H1 (cell line): ENCODE measurements at regions not wholly inside any gene's neighbourhood (a gene's known extent, or its start where the extent isn't known, plus 50 kb on each side); places are given as distances from the start of the nearest gene placed in this dataset.

Experiments used
- CTCF ChIA-PET: fragments of 300-600 bp; sonication (Branson Sonifier 250); formaldehyde crosslinking; loops from one replicate; lab custom pipeline; 2021; ENCODE audit not compliant: partially characterized antibody; lab: Charles Lee
- POLR2A ChIA-PET: fragments of 300-600 bp; sonication (Branson Sonifier 250); formaldehyde crosslinking; loops from one replicate; lab custom pipeline; 2021; ENCODE audit warnings: inconsistent platforms; ENCODE audit not compliant: partially characterized antibody; lab: Charles Lee
- DNase-seq, 2 experiments: peaks; one replicate each; pipeline versions ENCODE4 v3.0.0 to v3.0.0-alpha.2; 2010 to 2022; ENCODE audit warnings: low spot score in 2 of 2, low read depth in 1 of 2, mixed read lengths in 1 of 2
- FAIRE-seq: peaks from 2 replicates; lab custom pipeline; 2011; peaks lifted over from hg19 to GRCh38; lab: Jason Lieb, UNC
- H2AFZ ChIP-seq: 2 replicates; pipeline ENCODE4 v1.8.1; 2012; ENCODE audit warnings: low read length, inconsistent platforms
- H2AK5ac ChIP-seq: 2 replicates; pipeline ENCODE4 v1.6.1; 2013; ENCODE audit warnings: low read depth, low read length
- H2BK120ac ChIP-seq: replicated peaks from 2 replicates; pipeline ENCODE3; 2013; ENCODE audit warnings: low read depth, low read length, inconsistent platforms
- H2BK12ac ChIP-seq: 2 replicates; pipeline ENCODE4 v1.6.1; 2013; ENCODE audit warnings: low read depth, low read length
- H2BK15ac ChIP-seq: 2 replicates; pipeline ENCODE4 v1.6.1; 2013; ENCODE audit warnings: low read length
- H2BK20ac ChIP-seq: 2 replicates; pipeline ENCODE4 v1.6.1; 2013; ENCODE audit warnings: low read length
- H2BK5ac ChIP-seq: 2 replicates; pipeline ENCODE4 v1.6.1; 2013; ENCODE audit warnings: low read depth, low read length
- H3K14ac ChIP-seq: 2 replicates; pipeline ENCODE4 v1.6.1; 2013; ENCODE audit warnings: inconsistent platforms; ENCODE audit not compliant: insufficient read length
- H3K18ac ChIP-seq: 2 replicates; pipeline ENCODE4 v1.6.1; 2013; ENCODE audit warnings: low read length; ENCODE audit errors: extremely low read depth
- H3K23ac ChIP-seq: 2 replicates; pipeline ENCODE4 v1.6.1; 2013; ENCODE audit warnings: inconsistent platforms; ENCODE audit not compliant: insufficient read length
- H3K23me2 ChIP-seq: 2 replicates; pipeline ENCODE4 v1.6.1; 2013; ENCODE audit warnings: low read depth, low read length
- H3K27ac ChIP-seq: 2 replicates; pipeline ENCODE4 v1.6.1; 2011; ENCODE audit warnings: low read depth, low read length, inconsistent platforms
- H3K27me3 ChIP-seq, 4 experiments: replicated peaks in 1 of 4; 1 replicate in 1 of 4; 2 replicates in 3 of 4; pipeline versions ENCODE4 v1.6.1 to v1.8.1; 2011 to 2013; ENCODE audit warnings: low read length in 3 of 4, mild to moderate bottlenecking in 3 of 4, inconsistent platforms in 2 of 4, mixed read lengths in 2 of 4, moderate library complexity in 1 of 4; ENCODE audit not compliant: control insufficient read depth in 3 of 4, insufficient read depth in 3 of 4; ENCODE audit errors: extremely low read depth in 1 of 4
- H3K36me3 ChIP-seq, 4 experiments: 2 replicates each; pipeline versions ENCODE4 v1.6.1 to v1.8.1; 2011 to 2013; ENCODE audit warnings: mild to moderate bottlenecking in 4 of 4, low read length in 3 of 4, moderate library complexity in 2 of 4, control low read depth in 1 of 4, inconsistent platforms in 1 of 4; ENCODE audit not compliant: insufficient read depth in 4 of 4, control insufficient read depth in 2 of 4
- H3K4ac ChIP-seq: replicated peaks from 2 replicates; pipeline ENCODE3; 2013; ENCODE audit warnings: low read length, low read depth, mixed read lengths, inconsistent platforms; ENCODE audit not compliant: insufficient read length
- H3K4me1 ChIP-seq, 4 experiments: replicated peaks in 1 of 4; 1 replicate in 1 of 4; 2 replicates in 3 of 4; pipeline versions ENCODE4 v1.6.1 to v1.8.1; 2011 to 2013; ENCODE audit warnings: low read length in 3 of 4, inconsistent platforms in 2 of 4, mixed read lengths in 1 of 4; ENCODE audit not compliant: insufficient read depth in 4 of 4, control insufficient read depth in 3 of 4
- H3K4me2 ChIP-seq, 2 experiments: 2 replicates each; pipeline versions ENCODE4 v1.6.1 to v1.8.1; 2011 to 2013; ENCODE audit warnings: low read depth in 2 of 2, low read length in 2 of 2, control low read depth in 1 of 2, inconsistent platforms in 1 of 2, mild to moderate bottlenecking in 1 of 2; ENCODE audit not compliant: insufficient read depth in 1 of 2
- H3K4me3 ChIP-seq, 4 experiments: fragments of 200-600, 300-600 bp in 1 of 4; sonication (generic), shearing (Covaris generic), sonication (Bioruptor Twin) in 1 of 4; 2 replicates each; pipeline versions ENCODE4 v1.5.1 to v1.8.1; 2011 to 2016; ENCODE audit warnings: low read length in 4 of 4, low read depth in 3 of 4, control low read depth in 2 of 4, inconsistent platforms in 2 of 4, mild to moderate bottlenecking in 2 of 4, mixed read lengths in 1 of 4, moderate library complexity in 1 of 4; ENCODE audit not compliant: insufficient read depth in 2 of 4; ENCODE audit errors: extremely low read depth in 1 of 4
- H3K56ac ChIP-seq: replicated peaks from 2 replicates; pipeline ENCODE3; 2013; ENCODE audit warnings: low read depth, mild to moderate bottlenecking, mixed read lengths, low read length, inconsistent platforms; ENCODE audit not compliant: insufficient read length
- H3K79me1 ChIP-seq: 2 replicates; pipeline ENCODE4 v1.6.1; 2013; ENCODE audit warnings: low read depth, low read length, control low read depth
- H3K79me2 ChIP-seq, 2 experiments: 2 replicates each; pipeline versions ENCODE4 v1.6.1 to v1.8.1; 2012 to 2013; ENCODE audit warnings: low read length in 2 of 2, mild to moderate bottlenecking in 2 of 2, inconsistent platforms in 1 of 2; ENCODE audit not compliant: insufficient read depth in 2 of 2, control insufficient read depth in 1 of 2
- H3K9ac ChIP-seq, 4 experiments: replicated peaks in 1 of 4; 1 replicate in 1 of 4; 2 replicates in 3 of 4; pipeline versions ENCODE4 v1.6.1 to v1.8.1; 2011 to 2013; ENCODE audit warnings: low read depth in 3 of 4, low read length in 3 of 4, control low read depth in 2 of 4, mild to moderate bottlenecking in 2 of 4, moderate library complexity in 2 of 4, inconsistent platforms in 1 of 4; ENCODE audit errors: extremely low read depth in 1 of 4
- H3K9me3 ChIP-seq, 2 experiments: 2 replicates each; pipeline versions ENCODE4 v1.6.1 to v1.8.1; 2012 to 2013; ENCODE audit warnings: mild to moderate bottlenecking in 2 of 2, moderate library complexity in 2 of 2, control low read depth in 1 of 2, inconsistent platforms in 1 of 2, low read depth in 1 of 2, low read length in 1 of 2, mixed read lengths in 1 of 2; ENCODE audit not compliant: insufficient read depth in 2 of 2
- H4K20me1 ChIP-seq, 2 experiments: replicated peaks in 1 of 2; 2 replicates each; pipeline versions ENCODE3 to v1.8.1; 2011 to 2013; ENCODE audit warnings: inconsistent platforms in 2 of 2, low read length in 2 of 2, mild to moderate bottlenecking in 1 of 2; ENCODE audit not compliant: insufficient read depth in 2 of 2, control insufficient read depth in 1 of 2
- H4K5ac ChIP-seq: 2 replicates; pipeline ENCODE4 v1.6.1; 2013; ENCODE audit warnings: low read length, low read depth, mixed read lengths, inconsistent platforms; ENCODE audit not compliant: insufficient read length
- H4K8ac ChIP-seq: 2 replicates; pipeline ENCODE4 v1.8.0; 2013; ENCODE audit warnings: mild to moderate bottlenecking, moderate library complexity, low read length, inconsistent platforms; ENCODE audit not compliant: insufficient read depth; ENCODE audit errors: extremely low read depth
- H4K91ac ChIP-seq: replicated peaks from 2 replicates; pipeline ENCODE3; 2013; ENCODE audit warnings: low read length, mixed read lengths, inconsistent platforms; ENCODE audit not compliant: insufficient read length
- ATF3 ChIP-seq: IDR thresholded peaks from 2 replicates; pipeline ENCODE4 v1.6.1; 2011; ENCODE audit warnings: low read depth, mild to moderate bottlenecking, low read length; ENCODE audit not compliant: insufficient read depth
- BRCA1 ChIP-seq: IDR thresholded peaks from 2 replicates; pipeline ENCODE4 v1.6.1; 2012; ENCODE audit warnings: low read depth, low read length, improper control_type of control experiment
- CBX5 ChIP-seq: fragments of 300-800, 300-1000 bp; sonication (generic); IDR thresholded peaks from 2 replicates; pipeline ENCODE4 v1.7.1; 2016; ENCODE audit warnings: antibody characterized with exemption, low read length, low read depth
- EGR1 ChIP-seq: IDR thresholded peaks from 2 replicates; pipeline ENCODE4 v1.6.1; 2011; ENCODE audit warnings: low read depth, low read length, borderline replicate concordance
- JUND ChIP-seq: IDR thresholded peaks from 2 replicates; pipeline ENCODE4 v1.6.1; 2011; ENCODE audit warnings: mild to moderate bottlenecking, improper control_type of control experiment, low read length
- NRF1 ChIP-seq: IDR thresholded peaks from 2 replicates; pipeline ENCODE4 v1.6.1; 2011; ENCODE audit warnings: mild to moderate bottlenecking, low read depth, low read length, improper control_type of control experiment
- RFX5 ChIP-seq: IDR thresholded peaks from 2 replicates; pipeline ENCODE4 v1.6.1; 2011; ENCODE audit warnings: low read depth, low read length, improper control_type of control experiment, borderline replicate concordance
- SP1 ChIP-seq: IDR thresholded peaks from 2 replicates; pipeline ENCODE4 v1.6.1; 2011; ENCODE audit warnings: low read depth, low read length
- SP2 ChIP-seq: IDR thresholded peaks from 2 replicates; pipeline ENCODE4 v1.6.1; 2012; ENCODE audit warnings: mild to moderate bottlenecking, low read length, inconsistent platforms
- SP4 ChIP-seq: IDR thresholded peaks from 2 replicates; pipeline ENCODE4 v1.6.1; 2012; ENCODE audit warnings: low read length, inconsistent platforms
- YY1 ChIP-seq: IDR thresholded peaks from 2 replicates; pipeline ENCODE4 v1.6.1; 2011; ENCODE audit warnings: low read depth, mild to moderate bottlenecking, low read length
- WGBS, 2 experiments: shearing (Covaris generic) in 1 of 2; methylation state at CpG; one replicate each; pipeline versions ENCODE4 v1.1.6 to v1.1.7; 2013 to 2015; ENCODE audit warnings: low lambda C conversion rate in 2 of 2, mixed read lengths in 2 of 2, inconsistent platforms in 1 of 2, low coverage in 1 of 2, missing lambda C conversion rate in 1 of 2; ENCODE audit not compliant: insufficient replicate concordance in 2 of 2, insufficient coverage in 1 of 2, insufficient read length in 1 of 2; ENCODE audit errors: extremely low coverage in 1 of 2, missing lambda C conversion rate in 1 of 2; 5-methylcytosine and 5-hydroxymethylcytosine counted together

GRCh38 chr10:47101196-47101595, 190.0 kb downstream of the PTPN20 start:
- Histone ChIP-seq H3K27ac (no peak overlapping the region), H4K20me1 (no peaks in the 10 kb centered on the region), H3K4me2 (no peak overlapping the region), H2BK12ac (no peak overlapping the region), H4K91ac (no peak overlapping the region), H2BK20ac (no peak overlapping the region), H2BK5ac (no peak overlapping the region), H4K5ac (no peak overlapping the region), H2BK120ac (no peak overlapping the region), H2AFZ (no peak overlapping the region), H3K9me3 (no peaks in the 10 kb centered on the region), H3K36me3 (no peaks in the 10 kb centered on the region), H3K9ac (no peak overlapping the region), H3K14ac (no peak overlapping the region), H3K27me3 (no peaks in the 10 kb centered on the region), H2AK5ac (no peak overlapping the region), H3K79me2 (no peaks in the 10 kb centered on the region), H3K56ac (no peak overlapping the region), H2BK15ac (no peak overlapping the region), H3K23me2 (no peaks in the 10 kb centered on the region), H3K4ac (no peak overlapping the region), H4K8ac (no peak overlapping the region), H3K23ac (no peak overlapping the region), H3K4me1 (no peaks in the 10 kb centered on the region), H3K4me3 (no peak overlapping the region), H3K79me1 (no peaks in the 10 kb centered on the region), H3K18ac (no peak overlapping the region)
- CTCF ChIA-PET = interaction anchor here (1.2 kb wide), 1 partner anchor 14 kb away, joined by 3 read pairs; no protein-coding TSS in a partner anchor
- POLR2A ChIA-PET = no interaction called here
- FAIRE-seq (no peak), DNase-seq (no peak)
- 95% methylated on average over 5 of the region's 5 CpGs; no CpG with 5 or more reads in 1 of the 2 experiments for WGBS, 2 experiments
- TF ChIP-seq SP1 (no peak), NRF1 (no peak), YY1 (no peak), SP2 (no peak), BRCA1 (no peak), JUND (no peak), ATF3 (no peak), CBX5 (no peak), RFX5 (no peak), SP4 (no peak), EGR1 (no peak)
